H1 (cell line): ENCODE measurements at regions not wholly inside any gene's neighbourhood (a gene's known extent, or its start where the extent isn't known, plus 50 kb on each side); places are given as distances from the start of the nearest gene placed in this dataset.

Experiments used
- CTCF ChIA-PET: fragments of 300-600 bp; sonication (Branson Sonifier 250); formaldehyde crosslinking; loops from one replicate; lab custom pipeline; 2021; ENCODE audit not compliant: partially characterized antibody; lab: Charles Lee
- POLR2A ChIA-PET: fragments of 300-600 bp; sonication (Branson Sonifier 250); formaldehyde crosslinking; loops from one replicate; lab custom pipeline; 2021; ENCODE audit warnings: inconsistent platforms; ENCODE audit not compliant: partially characterized antibody; lab: Charles Lee
- DNase-seq, 2 experiments: peaks; one replicate each; pipeline versions ENCODE4 v3.0.0 to v3.0.0-alpha.2; 2010 to 2022; ENCODE audit warnings: low spot score in 2 of 2, low read depth in 1 of 2, mixed read lengths in 1 of 2
- FAIRE-seq: peaks from 2 replicates; lab custom pipeline; 2011; peaks lifted over from hg19 to GRCh38; lab: Jason Lieb, UNC
- H2AFZ ChIP-seq: 2 replicates; pipeline ENCODE4 v1.8.1; 2012; ENCODE audit warnings: low read length, inconsistent platforms
- H2AK5ac ChIP-seq: 2 replicates; pipeline ENCODE4 v1.6.1; 2013; ENCODE audit warnings: low read depth, low read length
- H2BK120ac ChIP-seq: replicated peaks from 2 replicates; pipeline ENCODE3; 2013; ENCODE audit warnings: low read depth, low read length, inconsistent platforms
- H2BK12ac ChIP-seq: 2 replicates; pipeline ENCODE4 v1.6.1; 2013; ENCODE audit warnings: low read depth, low read length
- H2BK15ac ChIP-seq: 2 replicates; pipeline ENCODE4 v1.6.1; 2013; ENCODE audit warnings: low read length
- H2BK20ac ChIP-seq: 2 replicates; pipeline ENCODE4 v1.6.1; 2013; ENCODE audit warnings: low read length
- H2BK5ac ChIP-seq: 2 replicates; pipeline ENCODE4 v1.6.1; 2013; ENCODE audit warnings: low read depth, low read length
- H3K14ac ChIP-seq: 2 replicates; pipeline ENCODE4 v1.6.1; 2013; ENCODE audit warnings: inconsistent platforms; ENCODE audit not compliant: insufficient read length
- H3K18ac ChIP-seq: 2 replicates; pipeline ENCODE4 v1.6.1; 2013; ENCODE audit warnings: low read length; ENCODE audit errors: extremely low read depth
- H3K23ac ChIP-seq: 2 replicates; pipeline ENCODE4 v1.6.1; 2013; ENCODE audit warnings: inconsistent platforms; ENCODE audit not compliant: insufficient read length
- H3K23me2 ChIP-seq: 2 replicates; pipeline ENCODE4 v1.6.1; 2013; ENCODE audit warnings: low read depth, low read length
- H3K27ac ChIP-seq: 2 replicates; pipeline ENCODE4 v1.6.1; 2011; ENCODE audit warnings: low read depth, low read length, inconsistent platforms
- H3K27me3 ChIP-seq, 4 experiments: replicated peaks in 1 of 4; 1 replicate in 1 of 4; 2 replicates in 3 of 4; pipeline versions ENCODE4 v1.6.1 to v1.8.1; 2011 to 2013; ENCODE audit warnings: low read length in 3 of 4, mild to moderate bottlenecking in 3 of 4, inconsistent platforms in 2 of 4, mixed read lengths in 2 of 4, moderate library complexity in 1 of 4; ENCODE audit not compliant: control insufficient read depth in 3 of 4, insufficient read depth in 3 of 4; ENCODE audit errors: extremely low read depth in 1 of 4
- H3K36me3 ChIP-seq, 4 experiments: 2 replicates each; pipeline versions ENCODE4 v1.6.1 to v1.8.1; 2011 to 2013; ENCODE audit warnings: mild to moderate bottlenecking in 4 of 4, low read length in 3 of 4, moderate library complexity in 2 of 4, control low read depth in 1 of 4, inconsistent platforms in 1 of 4; ENCODE audit not compliant: insufficient read depth in 4 of 4, control insufficient read depth in 2 of 4
- H3K4ac ChIP-seq: replicated peaks from 2 replicates; pipeline ENCODE3; 2013; ENCODE audit warnings: low read length, low read depth, mixed read lengths, inconsistent platforms; ENCODE audit not compliant: insufficient read length
- H3K4me1 ChIP-seq, 4 experiments: replicated peaks in 1 of 4; 1 replicate in 1 of 4; 2 replicates in 3 of 4; pipeline versions ENCODE4 v1.6.1 to v1.8.1; 2011 to 2013; ENCODE audit warnings: low read length in 3 of 4, inconsistent platforms in 2 of 4, mixed read lengths in 1 of 4; ENCODE audit not compliant: insufficient read depth in 4 of 4, control insufficient read depth in 3 of 4
- H3K4me2 ChIP-seq, 2 experiments: 2 replicates each; pipeline versions ENCODE4 v1.6.1 to v1.8.1; 2011 to 2013; ENCODE audit warnings: low read depth in 2 of 2, low read length in 2 of 2, control low read depth in 1 of 2, inconsistent platforms in 1 of 2, mild to moderate bottlenecking in 1 of 2; ENCODE audit not compliant: insufficient read depth in 1 of 2
- H3K4me3 ChIP-seq, 4 experiments: fragments of 200-600, 300-600 bp in 1 of 4; sonication (generic), shearing (Covaris generic), sonication (Bioruptor Twin) in 1 of 4; 2 replicates each; pipeline versions ENCODE4 v1.5.1 to v1.8.1; 2011 to 2016; ENCODE audit warnings: low read length in 4 of 4, low read depth in 3 of 4, control low read depth in 2 of 4, inconsistent platforms in 2 of 4, mild to moderate bottlenecking in 2 of 4, mixed read lengths in 1 of 4, moderate library complexity in 1 of 4; ENCODE audit not compliant: insufficient read depth in 2 of 4; ENCODE audit errors: extremely low read depth in 1 of 4
- H3K56ac ChIP-seq: replicated peaks from 2 replicates; pipeline ENCODE3; 2013; ENCODE audit warnings: low read depth, mild to moderate bottlenecking, mixed read lengths, low read length, inconsistent platforms; ENCODE audit not compliant: insufficient read length
- H3K79me1 ChIP-seq: 2 replicates; pipeline ENCODE4 v1.6.1; 2013; ENCODE audit warnings: low read depth, low read length, control low read depth
- H3K79me2 ChIP-seq, 2 experiments: 2 replicates each; pipeline versions ENCODE4 v1.6.1 to v1.8.1; 2012 to 2013; ENCODE audit warnings: low read length in 2 of 2, mild to moderate bottlenecking in 2 of 2, inconsistent platforms in 1 of 2; ENCODE audit not compliant: insufficient read depth in 2 of 2, control insufficient read depth in 1 of 2
- H3K9ac ChIP-seq, 4 experiments: replicated peaks in 1 of 4; 1 replicate in 1 of 4; 2 replicates in 3 of 4; pipeline versions ENCODE4 v1.6.1 to v1.8.1; 2011 to 2013; ENCODE audit warnings: low read depth in 3 of 4, low read length in 3 of 4, control low read depth in 2 of 4, mild to moderate bottlenecking in 2 of 4, moderate library complexity in 2 of 4, inconsistent platforms in 1 of 4; ENCODE audit errors: extremely low read depth in 1 of 4
- H3K9me3 ChIP-seq, 2 experiments: 2 replicates each; pipeline versions ENCODE4 v1.6.1 to v1.8.1; 2012 to 2013; ENCODE audit warnings: mild to moderate bottlenecking in 2 of 2, moderate library complexity in 2 of 2, control low read depth in 1 of 2, inconsistent platforms in 1 of 2, low read depth in 1 of 2, low read length in 1 of 2, mixed read lengths in 1 of 2; ENCODE audit not compliant: insufficient read depth in 2 of 2
- H4K20me1 ChIP-seq, 2 experiments: replicated peaks in 1 of 2; 2 replicates each; pipeline versions ENCODE3 to v1.8.1; 2011 to 2013; ENCODE audit warnings: inconsistent platforms in 2 of 2, low read length in 2 of 2, mild to moderate bottlenecking in 1 of 2; ENCODE audit not compliant: insufficient read depth in 2 of 2, control insufficient read depth in 1 of 2
- H4K5ac ChIP-seq: 2 replicates; pipeline ENCODE4 v1.6.1; 2013; ENCODE audit warnings: low read length, low read depth, mixed read lengths, inconsistent platforms; ENCODE audit not compliant: insufficient read length
- H4K8ac ChIP-seq: 2 replicates; pipeline ENCODE4 v1.8.0; 2013; ENCODE audit warnings: mild to moderate bottlenecking, moderate library complexity, low read length, inconsistent platforms; ENCODE audit not compliant: insufficient read depth; ENCODE audit errors: extremely low read depth
- H4K91ac ChIP-seq: replicated peaks from 2 replicates; pipeline ENCODE3; 2013; ENCODE audit warnings: low read length, mixed read lengths, inconsistent platforms; ENCODE audit not compliant: insufficient read length
- BACH1 ChIP-seq: IDR thresholded peaks from 2 replicates; pipeline ENCODE4 v1.6.1; 2012; ENCODE audit warnings: low read length, improper control_type of control experiment
- EZH2 ChIP-seq: fragments of 200-600 bp; sonication (generic); IDR thresholded peaks from 2 replicates; pipeline ENCODE4 v1.7.1; 2012; ENCODE audit warnings: low read depth, mild to moderate bottlenecking, moderate library complexity, low read length, inconsistent platforms; ENCODE audit not compliant: severe bottlenecking
- GABPA ChIP-seq: IDR thresholded peaks from 2 replicates; pipeline ENCODE4 v1.6.1; 2011; ENCODE audit warnings: mild to moderate bottlenecking, low read length, moderate library complexity, borderline replicate concordance; ENCODE audit not compliant: insufficient read depth
- KDM4A ChIP-seq: IDR thresholded peaks from one replicate; pipeline ENCODE4 v1.7.1; 2012; ENCODE audit warnings: low read depth, mild to moderate bottlenecking, moderate library complexity, low read length, inconsistent platforms; ENCODE audit not compliant: severe bottlenecking
- RFX5 ChIP-seq: IDR thresholded peaks from 2 replicates; pipeline ENCODE4 v1.6.1; 2011; ENCODE audit warnings: low read depth, low read length, improper control_type of control experiment, borderline replicate concordance
- SP1 ChIP-seq: IDR thresholded peaks from 2 replicates; pipeline ENCODE4 v1.6.1; 2011; ENCODE audit warnings: low read depth, low read length
- WGBS, 2 experiments: shearing (Covaris generic) in 1 of 2; methylation state at CpG; one replicate each; pipeline versions ENCODE4 v1.1.6 to v1.1.7; 2013 to 2015; ENCODE audit warnings: low lambda C conversion rate in 2 of 2, mixed read lengths in 2 of 2, inconsistent platforms in 1 of 2, low coverage in 1 of 2, missing lambda C conversion rate in 1 of 2; ENCODE audit not compliant: insufficient replicate concordance in 2 of 2, insufficient coverage in 1 of 2, insufficient read length in 1 of 2; ENCODE audit errors: extremely low coverage in 1 of 2, missing lambda C conversion rate in 1 of 2; 5-methylcytosine and 5-hydroxymethylcytosine counted together

GRCh38 chr3:79960594-79960993, 192.8 kb upstream of the ROBO1 start:
- H3K23ac ChIP-seq: no peak overlapping the region
- DNase-seq: no peak

More at GRCh38 chr3:79960594-79960993, 192.8 kb upstream of the ROBO1 start:
- Histone ChIP-seq H3K27me3 (no peaks in the 10 kb centered on the region), H2BK120ac (no peak overlapping the region), H3K4me2 (no peak overlapping the region), H4K91ac (no peak overlapping the region), H3K18ac (no peak overlapping the region), H2BK12ac (no peak overlapping the region), H3K14ac (no peak overlapping the region), H4K8ac (no peak overlapping the region), H3K4me1 (no peaks in the 10 kb centered on the region), H3K56ac (no peak overlapping the region), H3K79me2 (no peaks in the 10 kb centered on the region), H3K27ac (no peak overlapping the region), H3K23me2 (no peaks in the 10 kb centered on the region; the same call in 1 of the 2 replicates), H3K36me3 (no peaks in the 10 kb centered on the region), H3K9me3 (no peaks in the 10 kb centered on the region; a peak in 2 of 4 replicates)
- no peak for TF ChIP-seq EZH2
- TF ChIP-seq RFX5: no peak
- no peak for TF ChIP-seq KDM4A
- 0 out of 2 replicates have a peak, but pooled peaks have one; percentile 25 for TF ChIP-seq BACH1
- no peak for TF ChIP-seq SP1
- TF ChIP-seq GABPA: no peak
- TF ChIP-seq, all 59 proteins: peak for 1
- CTCF ChIA-PET: no interaction called here
- Histone ChIP-seq H3K4ac (no peak overlapping the region), H2BK15ac (no peak overlapping the region), H3K79me1 (no peaks in the 10 kb centered on the region), H3K4me3 (no peak overlapping the region), H4K20me1 (no peaks in the 10 kb centered on the region), H4K5ac (no peak overlapping the region), H2AK5ac (no peak overlapping the region), H2BK20ac (no peak overlapping the region), H2AFZ (no peak overlapping the region; the same call in 1 of the 2 replicates), H3K9ac (no peak overlapping the region), H2BK5ac (no peak overlapping the region)
- FAIRE-seq: no peak
- 89% methylated on average over 3 of the region's 3 CpGs; no CpG with 5 or more reads in 1 of the 2 experiments for WGBS, 2 experiments
- POLR2A ChIA-PET: no interaction called here
